GM21447 (cell line): ENCODE measurements at regions not wholly inside any gene's neighbourhood (a gene's known extent, or its start where the extent isn't known, plus 50 kb on each side); places are given as distances from the start of the nearest gene placed in this dataset.
"Not testable (repeated sequence)": the region's sequence is repeated elsewhere in the genome, so short reads cannot be mapped to it uniquely, and the experiment has no call there.

Experiments
- ATAC-seq: cut with Tn5 transposase; IDR thresholded peaks from one replicate; pipeline ENCODE4 v1.9.1; 2021; ENCODE audit not compliant: unreplicated experiment

DNA sequence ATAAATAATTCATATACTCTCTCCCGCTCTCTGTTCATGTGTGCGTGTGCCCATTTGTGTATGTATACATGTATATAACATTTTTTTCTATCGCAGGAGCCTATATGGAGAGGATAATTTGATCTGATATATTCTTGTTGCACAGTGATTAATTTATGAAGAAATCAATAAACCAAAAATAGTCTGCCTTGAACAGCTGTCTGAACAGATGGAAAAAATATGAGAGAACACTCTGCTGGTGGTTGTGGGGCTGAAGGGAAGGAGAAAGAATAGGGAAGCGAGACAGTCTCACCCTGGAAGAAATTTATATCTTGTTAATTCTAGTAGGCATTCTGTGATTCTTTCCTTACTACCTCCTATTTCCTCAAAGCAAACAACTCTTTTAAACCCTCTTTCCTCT is 96.6 kb upstream of the B3GAT2 start:
- ATAC-seq: no peak

GRCh38 chr6:71056656-71057055 is 99.8 kb upstream of the B3GAT2 start:
- ATAC-seq: no peak

DNA sequence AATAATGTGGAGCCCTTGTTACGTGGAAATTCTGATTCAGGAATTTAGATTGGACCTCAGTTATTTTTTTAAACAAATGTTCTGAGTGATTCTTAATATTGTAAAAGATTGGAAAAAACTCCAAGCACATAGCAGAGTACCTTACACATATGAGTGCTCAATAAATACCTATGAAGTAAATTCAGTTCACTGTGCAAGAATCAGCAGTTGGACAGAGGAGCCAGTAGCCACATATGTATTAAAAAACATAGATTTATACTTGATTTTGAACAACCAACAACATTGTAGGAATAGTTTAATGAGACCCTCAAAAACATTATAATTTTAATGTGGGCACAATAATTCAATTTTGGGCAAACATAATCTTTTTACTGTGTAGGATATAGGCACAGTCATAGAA is 109.3 kb upstream of the B3GAT2 start:
- no peak for ATAC-seq

GRCh38 chr6:71067816-71068215 is 111.0 kb upstream of the B3GAT2 start:
- no peak for ATAC-seq

DNA sequence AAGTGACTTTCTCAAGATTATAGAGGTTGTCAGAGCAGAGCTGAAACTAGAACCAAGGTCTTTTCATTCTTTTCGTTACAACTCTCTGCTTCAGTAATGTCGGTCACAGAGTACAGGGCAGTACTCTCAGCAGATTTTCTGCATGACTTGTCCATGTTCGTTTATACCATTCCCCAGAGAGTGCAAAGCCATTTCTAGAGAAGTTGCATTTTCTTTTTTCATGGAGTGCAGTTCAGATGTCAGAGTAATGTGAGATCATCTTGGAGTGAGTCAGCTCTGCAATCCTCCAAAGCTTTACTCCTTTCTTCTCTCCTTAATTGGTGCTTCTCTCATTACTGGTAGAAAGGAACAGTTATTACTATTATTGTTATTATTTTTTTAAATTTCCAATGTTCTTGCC is 115.6 kb upstream of the B3GAT2 start:
- ATAC-seq: no peak

DNA sequence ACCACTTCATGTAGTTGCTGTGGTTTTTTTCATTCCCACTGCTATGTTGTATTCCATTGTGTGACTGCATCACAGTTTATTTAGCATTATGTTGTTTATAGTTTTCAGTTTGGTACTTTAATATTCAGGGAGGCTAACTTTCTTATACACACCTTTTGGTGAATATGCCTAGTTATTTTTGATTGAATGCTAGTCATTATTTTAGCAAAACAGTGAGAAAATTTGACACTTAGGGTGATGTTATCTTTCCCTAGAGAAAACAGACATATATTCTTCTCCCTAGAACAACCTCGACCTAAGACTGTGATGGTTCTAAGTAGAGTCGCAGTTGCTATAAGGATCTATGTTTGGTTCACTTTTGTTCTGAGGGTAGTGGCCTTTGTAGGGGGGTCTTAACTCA is 120.8 kb upstream of the B3GAT2 start:
- ATAC-seq: no peak

GRCh38 chr6:71079677-71080076 is 122.8 kb upstream of the B3GAT2 start:
- no peak for ATAC-seq

- no peak for ATAC-seq
These were observed 123.3 kb upstream of the B3GAT2 start for GRCh38 chr6:71080133-71080532.

DNA sequence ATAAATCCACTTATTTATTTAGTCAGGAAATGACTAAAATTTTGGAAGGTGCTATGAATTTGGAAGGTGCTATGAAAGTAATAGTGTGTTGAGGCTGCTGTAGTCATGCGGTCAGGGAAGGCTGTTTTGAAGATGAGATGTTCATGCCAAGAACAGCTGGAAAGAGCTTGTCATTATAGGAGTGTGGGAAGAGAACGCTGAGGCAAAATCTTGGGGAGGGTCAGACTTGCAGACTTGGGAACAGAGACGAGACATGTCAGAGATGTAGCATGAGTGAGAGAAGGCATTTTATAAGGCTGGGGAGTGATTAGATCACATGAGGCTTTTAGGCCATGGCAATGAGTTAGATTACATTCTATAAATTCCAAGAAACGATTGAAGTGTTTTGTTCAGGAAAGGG is 124.0 kb upstream of the B3GAT2 start:
- no peak for ATAC-seq

GRCh38 chr6:71082033-71082650 is 125.3 kb upstream of the B3GAT2 start:
- ATAC-seq: no peak

- ATAC-seq: no peak
These were observed 126.5 kb upstream of the B3GAT2 start for GRCh38 chr6:71083308-71083820.

GRCh38 chr6:71088166-71088565 is 131.3 kb upstream of the B3GAT2 start:
- no peak for ATAC-seq

- ATAC-seq: no peak
These were observed 133.4 kb upstream of the B3GAT2 start for GRCh38 chr6:71090217-71090616.

- no peak for ATAC-seq
These were observed 134.3 kb upstream of the B3GAT2 start for GRCh38 chr6:71091167-71091566.

DNA sequence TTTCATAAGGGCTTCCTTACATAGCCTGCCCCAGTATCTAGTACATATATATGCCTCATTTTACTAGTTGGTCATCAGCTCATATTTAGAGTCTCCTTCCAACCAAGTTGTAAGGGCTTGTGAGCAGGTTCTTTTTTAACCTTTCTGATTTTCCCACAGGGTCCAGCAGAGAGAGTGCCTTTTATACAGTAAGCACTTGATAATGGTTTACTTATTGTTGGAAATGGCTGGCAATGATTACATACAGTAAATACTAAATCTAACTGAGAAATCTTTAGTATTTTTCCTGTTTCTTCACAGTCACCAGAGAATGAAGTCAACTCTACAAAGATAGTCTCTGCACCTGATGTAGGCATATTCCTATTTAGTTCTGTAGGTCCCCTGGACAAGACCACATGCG is 135.1 kb upstream of the B3GAT2 start:
- no peak for ATAC-seq

GRCh38 chr6:71097264-71097663 is 140.4 kb upstream of the B3GAT2 start:
- not testable (repeated sequence) for ATAC-seq

- no peak for ATAC-seq
These were observed 142.8 kb upstream of the B3GAT2 start for GRCh38 chr6:71099649-71100048.

GRCh38 chr6:71103130-71103529 is 146.3 kb upstream of the B3GAT2 start:
- ATAC-seq: no peak

DNA sequence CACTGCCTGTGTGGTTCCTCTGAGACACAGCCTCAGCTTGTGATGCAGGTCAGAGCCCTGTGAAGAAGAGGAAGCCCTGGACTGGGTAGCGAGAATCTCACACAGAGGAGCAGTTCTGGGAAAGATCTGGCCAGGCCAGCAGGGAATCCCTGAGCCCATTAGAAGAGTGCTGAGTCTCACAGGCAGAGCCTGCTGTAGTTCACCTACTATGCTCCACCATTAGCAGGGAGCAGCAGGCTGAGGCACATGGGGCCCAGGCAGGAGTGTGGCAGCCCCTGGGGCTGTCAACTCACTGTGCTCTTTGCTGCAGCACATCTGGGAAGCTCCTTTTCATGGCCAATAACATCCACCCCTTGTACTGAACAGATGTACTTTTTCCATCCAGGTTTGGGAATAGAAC is 146.8 kb upstream of the B3GAT2 start:
- no peak for ATAC-seq

DNA sequence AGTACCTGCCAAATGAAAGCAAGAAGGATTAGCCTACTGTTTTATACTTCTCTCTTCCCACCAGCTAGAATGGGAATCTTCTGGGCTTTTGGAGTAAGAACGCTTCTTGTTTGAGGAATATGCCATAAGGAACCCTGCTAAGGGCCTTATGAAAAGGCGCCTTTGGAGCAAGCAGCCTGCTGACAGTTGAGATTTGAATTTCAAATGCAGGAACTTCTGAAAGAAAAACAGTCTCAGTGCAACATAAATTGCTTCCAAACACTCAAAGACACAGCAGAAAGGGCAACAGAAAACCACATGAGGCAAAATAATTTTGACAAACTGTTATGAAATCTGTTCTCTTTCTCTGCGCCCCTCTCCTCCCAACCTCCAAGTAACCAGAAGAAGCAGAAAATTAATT is 149.4 kb upstream of the B3GAT2 start:
- no peak for ATAC-seq

GRCh38 chr6:71107911-71108420 is 151.1 kb upstream of the B3GAT2 start:
- ATAC-seq: no peak

GRCh38 chr6:71114544-71114943 is 157.7 kb upstream of the B3GAT2 start:
- no peak for ATAC-seq

DNA sequence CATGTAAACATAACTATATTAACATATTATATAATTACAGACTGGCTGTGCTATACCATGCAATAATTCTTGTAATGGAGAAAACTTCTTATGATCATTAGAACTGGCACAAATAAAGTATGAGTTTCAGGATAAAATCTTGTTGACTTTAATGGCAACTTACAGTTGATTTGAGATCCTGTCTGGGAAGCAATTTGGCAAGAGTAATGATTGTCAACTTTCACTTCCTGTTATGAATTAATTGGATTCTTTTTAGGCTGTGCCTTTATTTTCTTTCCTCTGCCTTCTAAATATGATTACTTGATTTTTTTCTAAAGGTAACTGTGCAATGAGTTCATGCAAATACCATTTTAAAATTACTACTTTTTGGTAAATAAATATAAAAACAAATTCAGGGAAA is 158.1 kb upstream of the B3GAT2 start:
- no peak for ATAC-seq
